A673 (cell line): ENCODE measurements at regions not wholly inside any gene's neighbourhood (a gene's known extent, or its start where the extent isn't known, plus 50 kb on each side); places are given as distances from the start of the nearest gene placed in this dataset.
A peak's percentile ranks its signal among the peaks of the same experiment; 100 is the strongest.
"Not testable (repeated sequence)": the region's sequence is repeated elsewhere in the genome, so short reads cannot be mapped to it uniquely, and the experiment has no call there.

Experiments used
- BruUV-seq: library from RNA; stranded (reverse); fragments of 400-500 nt; replicated peaks from 2 replicates; lab custom pipeline; 2021; lab: Mats Ljungman, UMichigan
- CTCF ChIA-PET: fragments of 300-600 bp; sonication (Branson Sonifier 250); formaldehyde crosslinking; loops from one replicate; lab custom pipeline; 2022; ENCODE audit warnings: antibody characterized with exemption; lab: Charles Lee
- POLR2A ChIA-PET: fragments of 300-600 bp; sonication (Branson Sonifier 250); formaldehyde crosslinking; loops from one replicate; lab custom pipeline; 2022; ENCODE audit warnings: antibody characterized with exemption; ENCODE audit not compliant: low non-redundant PET; lab: Charles Lee
- DNase-seq: peaks from one replicate; pipeline ENCODE4 v3.0.0-alpha.2; 2015; ENCODE audit warnings: low spot score
- H3K27ac ChIP-seq: fragments of 200-600 bp; sonication (generic); 2 replicates; pipeline ENCODE4 v1.5.1; 2016; ENCODE audit warnings: mixed run types, low read depth, mild to moderate bottlenecking, mixed read lengths, antibody characterized with exemption, low read length; ENCODE audit not compliant: poor library complexity, severe bottlenecking
- H3K27me3 ChIP-seq: fragments of 200-600 bp; sonication (generic); replicated peaks from 2 replicates; pipeline ENCODE4 v1.6.1; 2017; ENCODE audit warnings: mixed run types, low read depth, mild to moderate bottlenecking, mixed read lengths, antibody characterized with exemption, low read length; ENCODE audit not compliant: insufficient read depth, poor library complexity
- H3K36me3 ChIP-seq: fragments of 200-600 bp; sonication (generic); 2 replicates; pipeline ENCODE4 v1.6.1; 2016; ENCODE audit warnings: mixed run types, mild to moderate bottlenecking, mixed read lengths, antibody characterized with exemption, low read length; ENCODE audit not compliant: insufficient read depth, poor library complexity, severe bottlenecking
- H3K4me1 ChIP-seq: fragments of 200-600 bp; sonication (generic); 2 replicates; pipeline ENCODE4 v1.6.1; 2017; ENCODE audit warnings: mixed run types, mild to moderate bottlenecking, mixed read lengths, antibody characterized with exemption, low read length; ENCODE audit not compliant: insufficient read depth, poor library complexity, severe bottlenecking
- H3K4me3 ChIP-seq: fragments of 200-600 bp; sonication (generic); 2 replicates; pipeline ENCODE4 v1.5.1; 2016; ENCODE audit warnings: low read depth, mixed run types, mild to moderate bottlenecking, mixed read lengths, low read length; ENCODE audit not compliant: poor library complexity, severe bottlenecking
- H3K9me3 ChIP-seq: fragments of 200-600 bp; sonication (generic); 2 replicates; pipeline ENCODE4 v1.6.1; 2016; ENCODE audit warnings: mixed run types, low read depth, mild to moderate bottlenecking, mixed read lengths, antibody characterized with exemption, low read length; ENCODE audit not compliant: poor library complexity, severe bottlenecking
- intact Hi-C: fragments of 100-400 bp; cut with micrococcal nuclease; formaldehyde crosslinking; loops from one replicate; pipeline ENCODE4 v1.10.0; 2022; ENCODE audit not compliant: unreplicated experiment

GRCh38 chr17:45601013-45601412 lies 110.5 kb upstream of the PLEKHM1 start:
- H3K27me3 ChIP-seq, BruUV-seq, H3K36me3 ChIP-seq, H3K9me3 ChIP-seq, intact Hi-C loops, POLR2A ChIA-PET, H3K4me1 ChIP-seq, DNase-seq, CTCF ChIA-PET, H3K27ac ChIP-seq, H3K4me3 ChIP-seq: not testable (repeated sequence)

GRCh38 chr17:45601605-45602539 lies 111.4 kb upstream of the PLEKHM1 start:
- DNase-seq, BruUV-seq, H3K27ac ChIP-seq, intact Hi-C loops, CTCF ChIA-PET, H3K4me1 ChIP-seq, POLR2A ChIA-PET, H3K36me3 ChIP-seq, H3K9me3 ChIP-seq, H3K4me3 ChIP-seq, H3K27me3 ChIP-seq: not testable (repeated sequence)

GRCh38 chr17:45605751-45606150 lies 115.2 kb upstream of the PLEKHM1 start:
- POLR2A ChIA-PET, H3K36me3 ChIP-seq, H3K27ac ChIP-seq, DNase-seq, H3K4me1 ChIP-seq, H3K4me3 ChIP-seq, intact Hi-C loops, H3K9me3 ChIP-seq, BruUV-seq, H3K27me3 ChIP-seq: not testable (repeated sequence)
- CTCF ChIA-PET = interaction anchor here (0.7 kb wide), 1 partner anchor 208 kb away, joined by 16 read pairs; no protein-coding TSS in a partner anchor

- H3K4me1 ChIP-seq, H3K27me3 ChIP-seq, CTCF ChIA-PET, H3K36me3 ChIP-seq, BruUV-seq, H3K4me3 ChIP-seq, H3K9me3 ChIP-seq, H3K27ac ChIP-seq, DNase-seq, intact Hi-C loops, POLR2A ChIA-PET: not testable (repeated sequence)
These were observed 129.5 kb upstream of the PLEKHM1 start for GRCh38 chr17:45619984-45620405.

- CTCF ChIA-PET = not testable (repeated sequence)
These were observed 129.9 kb upstream of the PLEKHM1 start for GRCh38 chr17:45620468-45620867.

GRCh38 chr17:45621087-45621486 lies 130.6 kb upstream of the PLEKHM1 start:
- intact Hi-C loops, H3K36me3 ChIP-seq, DNase-seq, H3K27me3 ChIP-seq, H3K4me1 ChIP-seq, CTCF ChIA-PET, BruUV-seq, POLR2A ChIA-PET, H3K27ac ChIP-seq, H3K9me3 ChIP-seq: not testable (repeated sequence)
- peak overlapping the region; percentile 15 for H3K4me3 ChIP-seq

More at GRCh38 chr17:45620468-45620867, 129.9 kb upstream of the PLEKHM1 start:
- H3K4me1 ChIP-seq, H3K36me3 ChIP-seq, DNase-seq, intact Hi-C loops, H3K27me3 ChIP-seq, H3K27ac ChIP-seq, BruUV-seq, H3K9me3 ChIP-seq, POLR2A ChIA-PET: not testable (repeated sequence)
- peak overlapping the region; percentile 40 for H3K4me3 ChIP-seq

- intact Hi-C loops, BruUV-seq, CTCF ChIA-PET: not testable (repeated sequence)
These were observed 131.8 kb upstream of the PLEKHM1 start for GRCh38 chr17:45622295-45622694.

More at GRCh38 chr17:45622295-45622694, 131.8 kb upstream of the PLEKHM1 start:
- H3K27ac ChIP-seq, H3K36me3 ChIP-seq, POLR2A ChIA-PET, H3K4me1 ChIP-seq, H3K4me3 ChIP-seq, H3K9me3 ChIP-seq, H3K27me3 ChIP-seq, DNase-seq: not testable (repeated sequence)
